Ectodermal cell (in vitro differentiated cells): ENCODE measurements at regions not wholly inside any gene's neighbourhood (a gene's known extent, or its start where the extent isn't known, plus 50 kb on each side); places are given as distances from the start of the nearest gene placed in this dataset.

Source experiments
- H3K27ac ChIP-seq: 2 replicates; pipeline ENCODE4 v1.7.0; 2013; ENCODE audit warnings: mild to moderate bottlenecking, low read depth, low read length; ENCODE audit not compliant: insufficient read depth, poor library complexity, severe bottlenecking
- H3K27me3 ChIP-seq: 2 replicates; pipeline ENCODE4 v1.7.0; 2013; ENCODE audit warnings: mild to moderate bottlenecking, low read length; ENCODE audit not compliant: insufficient read depth, control insufficient read depth, poor library complexity, severe bottlenecking
- H3K36me3 ChIP-seq: one replicate; pipeline ENCODE4 v1.7.0; 2013; ENCODE audit warnings: low read length; ENCODE audit not compliant: control insufficient read depth, insufficient read depth
- H3K4me1 ChIP-seq: one replicate; pipeline ENCODE4 v1.7.0; 2013; ENCODE audit warnings: low read length; ENCODE audit not compliant: control insufficient read depth, insufficient read depth
- H3K4me3 ChIP-seq: 2 replicates; pipeline ENCODE4 v1.7.0; 2013; ENCODE audit warnings: low read depth, low read length, control low read depth; ENCODE audit not compliant: insufficient read depth
- H3K9me3 ChIP-seq: 2 replicates; pipeline ENCODE4 v1.7.0; 2013; ENCODE audit warnings: mild to moderate bottlenecking, low read length, moderate library complexity; ENCODE audit not compliant: control insufficient read depth
- WGBS, 2 experiments: methylation state at CpG; one replicate each; pipeline ENCODE4 v1.1.7; 2013; ENCODE audit warnings: missing lambda C conversion rate in 2 of 2; 5-methylcytosine and 5-hydroxymethylcytosine counted together

DNA sequence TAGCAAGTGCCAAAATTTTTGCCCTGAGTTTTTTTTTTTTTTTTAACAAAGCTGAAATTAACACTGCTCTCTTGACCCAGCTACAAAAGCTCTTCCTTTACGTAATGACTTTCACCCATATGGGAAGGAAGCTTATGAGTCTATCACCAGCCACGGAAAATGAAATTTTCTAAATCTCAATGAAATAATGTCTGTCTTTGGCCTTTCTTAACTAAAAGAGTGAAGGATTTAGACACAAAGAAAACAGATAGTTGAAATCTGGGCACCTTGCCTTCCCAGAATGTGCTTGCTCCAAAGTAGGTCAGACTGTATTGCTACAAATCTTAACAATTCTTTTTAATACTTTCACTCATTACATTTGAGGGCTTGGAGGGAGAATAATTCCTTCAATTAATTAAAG is 180.8 kb upstream of the MGAT5 start:
- Histone ChIP-seq H3K36me3 (no peaks in the 10 kb centered on the region), H3K9me3 (peaks cover 3% of the 10 kb centered on the region), H3K27ac (no peak overlapping the region), H3K4me3 (no peak overlapping the region), H3K4me1 (no peaks in the 10 kb centered on the region), H3K27me3 (no peaks in the 10 kb centered on the region)
- 97 to 100% methylated on average over 2 of the region's 2 CpGs for WGBS, 2 experiments

DNA sequence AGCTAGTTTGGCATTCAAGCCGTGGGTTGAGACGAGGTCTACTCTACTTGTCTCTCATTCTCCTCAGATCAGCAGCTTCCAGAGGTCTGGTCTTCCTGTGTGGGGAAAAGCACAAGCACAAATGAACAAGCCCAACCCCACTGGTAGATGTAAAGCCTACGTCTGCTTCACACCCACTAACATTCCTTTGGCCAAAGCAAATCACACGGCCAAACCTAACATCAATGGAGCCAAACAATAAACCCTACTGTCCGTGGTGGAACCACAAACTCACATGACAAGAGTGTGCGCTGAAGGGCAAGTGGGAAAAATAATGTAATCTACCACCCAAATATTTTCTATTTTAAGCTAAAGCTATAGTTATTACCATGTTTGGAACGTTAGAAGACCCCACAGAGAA is 179.3 kb upstream of the MGAT5 start:
- Histone ChIP-seq H3K27me3 (no peaks in the 10 kb centered on the region), H3K27ac (no peak overlapping the region), H3K36me3 (no peaks in the 10 kb centered on the region), H3K4me1 (no peaks in the 10 kb centered on the region), H3K4me3 (no peak overlapping the region), H3K9me3 (peaks cover 3% of the 10 kb centered on the region)
- 89 to 90% methylated on average over 5 to 7 of the region's 7 CpGs for WGBS, 2 experiments

DNA sequence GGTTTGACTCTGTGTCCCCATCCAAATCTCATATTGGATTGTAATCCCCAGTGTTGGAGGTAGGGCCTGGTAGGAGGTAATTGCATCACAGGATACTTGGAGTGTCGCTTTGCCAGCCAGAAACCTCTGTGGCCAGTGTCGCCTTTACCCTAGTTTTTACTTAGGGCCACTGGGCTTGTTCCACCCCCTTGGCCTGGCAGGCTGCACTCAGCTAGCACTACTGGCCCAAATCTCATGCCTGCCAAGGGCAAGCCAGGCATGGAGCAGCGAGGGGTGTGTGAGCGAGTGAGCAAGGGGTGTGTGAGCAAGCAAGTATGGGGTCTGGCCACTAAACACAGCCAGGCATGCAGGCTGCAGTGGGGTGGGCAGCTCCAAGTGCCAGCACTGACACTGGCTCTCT is 178.7 kb upstream of the MGAT5 start:
- Histone ChIP-seq H3K27ac (no peak overlapping the region), H3K36me3 (no peaks in the 10 kb centered on the region), H3K9me3 (peaks cover 3% of the 10 kb centered on the region), H3K27me3 (no peaks in the 10 kb centered on the region), H3K4me1 (no peaks in the 10 kb centered on the region), H3K4me3 (no peak overlapping the region)
- 93 to 98% methylated on average over 4 of the region's 4 CpGs for WGBS, 2 experiments

DNA sequence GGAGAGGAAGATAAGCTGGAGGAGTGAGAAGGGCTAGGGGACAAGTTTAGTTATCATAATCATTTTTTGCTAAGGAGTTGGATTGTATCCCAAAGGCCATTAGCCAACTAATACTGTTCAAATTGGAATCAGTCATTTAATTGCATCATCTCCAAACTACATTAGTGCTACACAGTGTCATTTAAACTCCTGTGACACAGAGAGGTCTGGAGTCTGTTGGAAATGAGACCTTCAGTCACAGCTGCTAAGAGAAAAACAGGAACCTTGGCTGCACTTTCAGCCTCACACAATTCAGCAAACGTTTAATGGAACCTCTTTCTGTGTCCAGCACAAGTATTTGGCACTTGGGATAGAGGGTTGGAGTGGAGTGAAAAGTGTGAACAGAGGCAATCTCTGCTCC is 175.5 kb upstream of the MGAT5 start:
- H3K27me3 ChIP-seq, result no peaks in the 10 kb centered on the region
- peaks cover 3% of the 10 kb centered on the region for H3K4me1 ChIP-seq
- H3K36me3 ChIP-seq, result no peaks in the 10 kb centered on the region
- peaks cover 3% of the 10 kb centered on the region for H3K9me3 ChIP-seq
- H3K4me3 ChIP-seq, result no peak overlapping the region
- 80 to 90% methylated on average over 1 of the region's 1 CpG for WGBS, 2 experiments
- no peak overlapping the region for H3K27ac ChIP-seq

DNA sequence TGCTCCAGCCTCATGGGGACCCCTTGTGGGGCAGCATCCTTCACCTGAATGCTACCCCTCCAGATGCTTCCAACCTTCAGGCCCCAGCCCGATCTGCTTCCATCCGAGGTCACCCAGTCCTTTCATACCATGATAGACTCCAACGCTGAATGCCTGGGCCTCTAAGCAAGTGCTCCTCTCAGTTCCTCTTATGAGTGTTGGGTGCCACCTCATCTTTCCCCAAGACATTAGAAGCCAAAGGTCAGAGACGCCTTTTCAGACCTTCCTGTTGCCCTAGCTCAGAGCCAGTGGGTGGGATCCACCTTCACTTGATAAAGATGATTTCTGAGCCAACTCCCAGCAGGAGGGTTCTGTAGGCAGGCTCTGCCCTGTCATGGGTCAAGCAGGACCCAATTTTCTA is 174.5 kb upstream of the MGAT5 start:
- H3K27ac ChIP-seq, result no peak overlapping the region

DNA sequence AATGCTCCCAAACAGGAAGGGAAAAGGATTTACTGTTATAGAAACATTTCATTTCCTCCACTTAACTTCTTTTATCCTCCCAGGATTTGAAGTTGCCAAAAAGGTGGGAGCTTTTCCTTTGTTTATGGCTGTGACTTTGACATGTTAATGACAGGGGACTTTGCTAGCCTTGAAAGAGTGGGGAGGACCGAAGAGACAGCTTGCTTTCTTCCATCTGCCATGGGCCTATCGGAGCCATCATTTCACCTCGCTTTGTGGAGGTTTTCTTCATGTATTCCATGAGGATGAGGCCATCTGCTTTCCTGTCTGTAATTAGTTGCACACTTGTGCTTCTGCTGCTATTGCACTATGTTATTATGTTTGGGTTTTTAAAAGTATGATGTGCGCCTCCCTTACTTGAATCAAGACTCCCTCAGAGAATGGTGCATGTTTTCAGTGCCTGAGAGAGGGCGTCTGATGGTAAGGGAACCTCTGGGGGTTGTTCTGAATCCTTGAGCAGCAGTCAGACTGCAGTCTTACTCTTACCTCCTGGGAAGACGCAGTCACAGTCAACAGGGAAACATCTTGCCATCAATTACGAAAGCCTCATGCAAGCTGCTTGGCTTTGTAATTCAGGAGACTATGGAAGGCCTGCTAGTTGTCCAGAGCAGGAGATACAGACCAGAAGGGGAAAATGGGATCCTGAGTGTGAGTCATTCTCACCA is 173.3 kb upstream of the MGAT5 start:
- H3K27me3 ChIP-seq, result no peaks in the 10 kb centered on the region
- H3K36me3 ChIP-seq, result no peaks in the 10 kb centered on the region
- no peak overlapping the region for H3K27ac ChIP-seq
- no peak overlapping the region for H3K4me3 ChIP-seq
- peaks cover 3% of the 10 kb centered on the region for H3K4me1 ChIP-seq
- peaks cover 2% of the 10 kb centered on the region for H3K9me3 ChIP-seq
- 74 to 81% methylated on average over 7 of the region's 7 CpGs for WGBS, 2 experiments

More for the DNA sequence above, 174.5 kb upstream of the MGAT5 start:
- no peaks in the 10 kb centered on the region for H3K36me3 ChIP-seq
- H3K27me3 ChIP-seq, result no peaks in the 10 kb centered on the region
- H3K9me3 ChIP-seq, result peaks cover 3% of the 10 kb centered on the region
- H3K4me1 ChIP-seq, result peaks cover 3% of the 10 kb centered on the region
- 96 to 97% methylated on average over 4 of the region's 4 CpGs for whole genome bisulfite sequencing, 2 experiments
- H3K4me3 ChIP-seq, result no peak overlapping the region

DNA sequence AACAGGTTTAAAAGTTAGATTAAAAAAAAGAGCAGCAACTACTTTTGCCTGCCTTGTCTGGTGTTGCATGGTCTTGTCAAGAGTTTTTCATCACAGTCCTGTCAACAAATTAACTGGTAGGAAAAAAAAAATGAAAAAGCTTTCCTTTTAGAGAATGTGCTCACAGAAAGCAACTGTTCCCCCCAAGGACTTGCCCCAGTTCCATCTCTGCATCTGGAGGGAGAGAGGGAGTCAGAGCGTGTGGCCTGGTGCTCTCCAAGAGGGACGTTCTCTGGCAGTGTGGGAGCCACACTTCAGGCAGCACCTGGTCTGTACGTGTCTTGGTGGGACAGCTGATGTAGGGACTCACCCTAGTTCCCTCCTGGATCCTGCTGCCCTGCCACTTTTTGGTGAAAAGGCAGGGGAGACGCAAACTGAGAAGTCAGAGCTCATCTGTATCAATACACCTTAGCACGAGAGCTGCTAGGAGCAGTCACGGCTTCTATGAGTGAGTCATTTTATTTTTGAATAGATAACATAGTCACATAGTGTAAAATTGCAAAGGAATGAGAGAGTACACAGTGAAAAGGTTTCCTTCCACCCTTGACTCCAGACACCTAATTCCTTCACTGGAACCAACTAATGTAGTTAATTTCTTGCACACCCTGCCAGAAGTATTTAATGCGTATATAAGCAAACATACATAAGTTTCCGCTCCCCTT is 172.5 kb upstream of the MGAT5 start:
- H3K27me3 ChIP-seq, result no peaks in the 10 kb centered on the region
- no peak overlapping the region for H3K27ac ChIP-seq
- no peaks in the 10 kb centered on the region for H3K36me3 ChIP-seq
- peaks cover 6% of the 10 kb centered on the region for H3K4me1 ChIP-seq
- H3K4me3 ChIP-seq, result no peak overlapping the region
- H3K9me3 ChIP-seq, result no peaks in the 10 kb centered on the region
- WGBS, 2 experiments, result 95 to 97% methylated on average over 4 to 7 of the region's 8 CpGs

DNA sequence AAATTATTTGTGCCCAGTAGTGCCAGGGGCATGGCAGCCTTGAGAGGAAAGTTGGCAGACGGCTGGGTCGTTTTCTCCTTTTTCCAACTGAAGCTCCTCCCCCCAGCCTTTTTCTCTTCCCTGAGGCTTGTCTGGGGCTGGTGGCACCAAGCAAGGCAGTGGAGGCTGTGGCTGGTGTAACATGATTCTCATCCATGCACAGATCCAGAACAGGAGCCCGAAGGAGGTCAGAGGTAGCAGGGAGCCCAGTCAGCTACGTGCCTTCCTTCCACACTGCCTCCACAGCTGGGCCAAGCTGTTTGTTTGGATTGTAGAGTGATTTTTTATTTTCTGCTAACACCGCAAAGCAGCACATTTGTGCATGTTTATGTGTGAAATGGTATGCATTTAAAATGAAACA is 170.3 kb upstream of the MGAT5 start:
- Histone ChIP-seq H3K4me1 (peaks cover 15% of the 10 kb centered on the region), H3K9me3 (no peaks in the 10 kb centered on the region), H3K27me3 (no peaks in the 10 kb centered on the region), H3K36me3 (no peaks in the 10 kb centered on the region), H3K4me3 (no peak overlapping the region), H3K27ac (no peak overlapping the region)
- WGBS, 2 experiments, result 77 to 83% methylated on average over 3 to 4 of the region's 5 CpGs

DNA sequence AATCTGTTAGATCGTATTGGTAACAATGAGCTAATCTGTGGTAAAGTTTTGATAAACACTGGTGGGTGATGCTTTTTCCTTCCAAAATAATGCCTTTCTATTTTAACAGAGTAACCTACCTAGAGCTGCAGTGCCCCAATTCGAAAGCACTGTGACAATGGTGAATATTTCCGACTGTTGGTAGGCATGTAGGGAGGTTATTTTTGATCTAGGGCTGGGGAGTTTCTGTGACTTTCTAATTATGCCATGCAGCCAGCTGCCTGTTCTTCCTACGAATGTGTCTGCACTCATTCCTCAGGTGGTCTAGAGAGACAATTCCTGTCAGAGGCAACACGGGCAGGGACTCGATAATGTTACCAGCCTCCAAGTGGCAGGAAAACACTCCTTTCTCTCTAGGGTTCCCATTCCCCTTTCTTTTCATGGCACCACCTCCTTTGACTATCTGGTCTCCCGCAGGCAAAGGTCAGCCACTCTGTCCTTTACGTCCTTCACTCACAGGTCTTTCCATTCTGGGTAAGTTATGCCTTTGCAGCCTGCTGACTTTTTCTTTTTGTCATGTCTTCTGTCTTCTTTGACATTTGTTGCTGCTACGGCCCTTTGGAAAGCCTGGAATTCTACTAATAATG is 167.2 kb upstream of the MGAT5 start:
- H3K27ac ChIP-seq, result peak overlapping the region; percentile 17
- no peaks in the 10 kb centered on the region for H3K9me3 ChIP-seq
- no peaks in the 10 kb centered on the region for H3K36me3 ChIP-seq
- H3K27me3 ChIP-seq, result no peaks in the 10 kb centered on the region
- 13 to 18% methylated on average over 8 to 9 of the region's 9 CpGs for WGBS, 2 experiments
- H3K4me3 ChIP-seq, result no peak overlapping the region
- H3K4me1 ChIP-seq, result peaks cover 12% of the 10 kb centered on the region

DNA sequence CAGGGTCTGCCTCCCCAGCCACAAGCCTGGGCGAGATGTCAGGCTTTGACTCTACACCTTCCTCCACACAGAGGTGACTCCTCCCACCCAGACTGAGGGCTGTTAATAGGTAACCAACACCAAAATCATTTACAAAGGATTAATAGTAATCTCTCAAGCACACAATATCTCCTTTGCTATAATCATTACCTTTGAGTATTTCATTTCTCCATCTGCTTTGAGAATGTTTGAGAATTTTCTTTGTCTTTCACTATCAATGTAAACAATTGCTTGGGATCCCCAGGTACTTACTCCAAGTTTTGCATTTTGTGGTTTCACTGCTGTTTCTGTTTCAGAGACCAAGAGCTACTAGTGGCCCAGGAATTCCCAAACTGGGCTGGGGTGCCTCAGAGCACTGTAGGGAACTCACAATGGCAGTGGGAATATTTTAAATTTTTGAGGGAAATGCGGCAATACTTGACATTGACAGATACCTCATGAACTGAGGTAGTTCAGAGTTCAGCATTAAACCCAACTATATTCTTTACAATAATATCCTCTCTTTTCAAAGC is 166.4 kb upstream of the MGAT5 start:
- peak overlapping the region; percentile 17 for H3K27ac ChIP-seq
- 5 to 47% methylated on average over 1 to 2 of the region's 2 CpGs for WGBS, 2 experiments
- no peaks in the 10 kb centered on the region for H3K27me3 ChIP-seq
- no peaks in the 10 kb centered on the region for H3K36me3 ChIP-seq
- no peaks in the 10 kb centered on the region for H3K9me3 ChIP-seq
- H3K4me1 ChIP-seq, result peaks cover 12% of the 10 kb centered on the region
- H3K4me3 ChIP-seq, result no peak overlapping the region
